ENCODE measurements at regions not wholly inside any gene's neighbourhood (a gene's known extent, or its start where the extent isn't known, plus 50 kb on each side); places are given as distances from the start of the nearest gene placed in this dataset.

GRCh38 chr10:2980791-2981360 is 86.5 kb upstream of the PFKP start:
- DNase-seq, result no peak

GRCh38 chr10:2980116-2980515 is 87.2 kb upstream of the PFKP start:
- no peak for DNase-seq

- no peak for DNase-seq
Measured at GRCh38 chr10:2979306-2979705, 88.0 kb upstream of the PFKP start.

GRCh38 chr10:2978574-2979273 is 88.6 kb upstream of the PFKP start:
- no peak for DNase-seq

GRCh38 chr10:2978111-2978510 is 89.2 kb upstream of the PFKP start:
- peak; percentile 89 for DNase-seq

GRCh38 chr10:2974503-2975207 is 92.7 kb upstream of the PFKP start:
- DNase-seq, result no peak

GRCh38 chr10:2974083-2974482 is 93.3 kb upstream of the PFKP start:
- no peak for DNase-seq

GRCh38 chr10:2972810-2973209 is 94.5 kb upstream of the PFKP start:
- DNase-seq, result no peak

GRCh38 chr10:2972216-2972615 is 95.1 kb upstream of the PFKP start:
- no peak for DNase-seq

GRCh38 chr10:2970190-2970823 is 97.0 kb upstream of the PFKP start:
- no peak for DNase-seq

GRCh38 chr10:2968401-2969058 is 98.8 kb upstream of the PFKP start:
- no peak for DNase-seq

- no peak for DNase-seq
Measured at GRCh38 chr10:2966134-2966533, 101.2 kb upstream of the PFKP start.

GRCh38 chr10:2964632-2965296 is 102.6 kb upstream of the PFKP start:
- no peak for DNase-seq

GRCh38 chr10:2963889-2964631 is 103.3 kb upstream of the PFKP start:
- DNase-seq, result no peak

GRCh38 chr10:2962194-2962593 is 105.2 kb upstream of the PFKP start:
- no peak for DNase-seq

- no peak for DNase-seq
Measured at GRCh38 chr10:2958659-2959058, 108.7 kb upstream of the PFKP start.

- no peak for DNase-seq
Measured at GRCh38 chr10:2957785-2958184, 109.6 kb upstream of the PFKP start.

- no peak for DNase-seq
Measured at GRCh38 chr10:2955064-2955463, 112.3 kb upstream of the PFKP start.

GRCh38 chr10:2953495-2953894 is 113.9 kb upstream of the PFKP start:
- no peak for DNase-seq

GRCh38 chr10:2951235-2951835 is 116.0 kb upstream of the PFKP start:
- DNase-seq, result no peak

GRCh38 chr10:2950546-2950945 is 116.8 kb upstream of the PFKP start:
- DNase-seq, result no peak

GRCh38 chr10:2949948-2950354 is 117.4 kb upstream of the PFKP start:
- DNase-seq, result no peak
